KMS-11 (cell line): ENCODE measurements at regions not wholly inside any gene's neighbourhood (a gene's known extent, or its start where the extent isn't known, plus 50 kb on each side); places are given as distances from the start of the nearest gene placed in this dataset.

ENCODE experiments used
- H2AFZ ChIP-seq: fragments of 200-600 bp; sonication (generic); 2 replicates; pipeline ENCODE4 v1.6.1; 2016; ENCODE audit warnings: antibody characterized with exemption, mixed run types, low read depth
- H3K27ac ChIP-seq: fragments of 200-600 bp; sonication (generic); 2 replicates; pipeline ENCODE4 v1.6.1; 2016; ENCODE audit warnings: mild to moderate bottlenecking, mixed run types
- H3K27me3 ChIP-seq: fragments of 200-600 bp; sonication (generic); 2 replicates; pipeline ENCODE4 v1.6.1; 2017; ENCODE audit warnings: mild to moderate bottlenecking, low read depth, mixed run types, moderate library complexity; ENCODE audit not compliant: insufficient read depth
- H3K36me3 ChIP-seq: fragments of 200-600 bp; sonication (generic); 2 replicates; pipeline ENCODE4 v1.6.1; 2017; ENCODE audit warnings: mild to moderate bottlenecking, mixed run types; ENCODE audit not compliant: insufficient read depth
- H3K4me1 ChIP-seq: fragments of 200-600 bp; sonication (generic); 2 replicates; pipeline ENCODE4 v1.6.1; 2016; ENCODE audit warnings: mild to moderate bottlenecking, low read depth, mixed run types; ENCODE audit not compliant: poor library complexity, severe bottlenecking
- H3K4me2 ChIP-seq: fragments of 200-600 bp; sonication (generic); 2 replicates; pipeline ENCODE4 v1.7.0; 2016; ENCODE audit warnings: mild to moderate bottlenecking, mixed run types
- H3K4me3 ChIP-seq: fragments of 200-600 bp; sonication (generic); IDR thresholded peaks from 2 replicates; pipeline ENCODE4 v1.6.1; 2017; ENCODE audit warnings: low read depth, low read length, mixed read lengths; ENCODE audit not compliant: insufficient read depth
- H3K79me2 ChIP-seq: fragments of 200-600 bp; sonication (generic); 2 replicates; pipeline ENCODE4 v1.6.1; 2016; ENCODE audit warnings: low read depth, mixed run types; ENCODE audit not compliant: insufficient read depth
- H3K9ac ChIP-seq: fragments of 200-600 bp; sonication (generic); 2 replicates; pipeline ENCODE4 v1.6.1; 2016; ENCODE audit warnings: mild to moderate bottlenecking, mixed run types
- H4K20me1 ChIP-seq: fragments of 200-600 bp; sonication (generic); 2 replicates; pipeline ENCODE4 v1.6.1; 2016; ENCODE audit warnings: mild to moderate bottlenecking, mixed run types; ENCODE audit not compliant: insufficient read depth
- TF ChIP-seq, protein P1 (sequence below): fragments of 200-600 bp; sonication (generic); conservative IDR thresholded peaks from 2 replicates; pipeline ENCODE4 v1.6.1; 2017; ENCODE audit warnings: low read depth, mild to moderate bottlenecking, antibody characterized with exemption, low read length, moderate library complexity, mixed read lengths

DNA sequence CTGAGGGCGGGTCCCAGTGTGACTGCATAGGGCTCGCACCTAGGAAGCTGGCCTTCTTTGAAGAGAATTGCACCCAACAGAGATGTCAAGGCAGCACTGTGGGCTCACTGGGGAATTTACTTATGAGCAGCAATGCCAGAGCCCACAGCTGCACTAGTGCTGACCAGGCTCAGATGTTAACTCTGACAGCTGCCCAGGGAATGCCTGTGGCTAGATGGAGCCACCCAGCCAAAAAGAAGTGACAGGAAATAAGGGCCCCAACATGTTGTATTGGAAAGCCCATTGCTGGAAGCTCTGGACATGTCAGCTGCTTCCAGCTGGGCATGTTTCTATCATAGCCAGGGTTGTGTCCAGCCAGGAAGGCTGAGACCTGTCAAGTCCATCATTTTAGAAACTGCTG is 90.9 kb upstream of the ZNF280D start:
- TF ChIP-seq, protein P1, sequence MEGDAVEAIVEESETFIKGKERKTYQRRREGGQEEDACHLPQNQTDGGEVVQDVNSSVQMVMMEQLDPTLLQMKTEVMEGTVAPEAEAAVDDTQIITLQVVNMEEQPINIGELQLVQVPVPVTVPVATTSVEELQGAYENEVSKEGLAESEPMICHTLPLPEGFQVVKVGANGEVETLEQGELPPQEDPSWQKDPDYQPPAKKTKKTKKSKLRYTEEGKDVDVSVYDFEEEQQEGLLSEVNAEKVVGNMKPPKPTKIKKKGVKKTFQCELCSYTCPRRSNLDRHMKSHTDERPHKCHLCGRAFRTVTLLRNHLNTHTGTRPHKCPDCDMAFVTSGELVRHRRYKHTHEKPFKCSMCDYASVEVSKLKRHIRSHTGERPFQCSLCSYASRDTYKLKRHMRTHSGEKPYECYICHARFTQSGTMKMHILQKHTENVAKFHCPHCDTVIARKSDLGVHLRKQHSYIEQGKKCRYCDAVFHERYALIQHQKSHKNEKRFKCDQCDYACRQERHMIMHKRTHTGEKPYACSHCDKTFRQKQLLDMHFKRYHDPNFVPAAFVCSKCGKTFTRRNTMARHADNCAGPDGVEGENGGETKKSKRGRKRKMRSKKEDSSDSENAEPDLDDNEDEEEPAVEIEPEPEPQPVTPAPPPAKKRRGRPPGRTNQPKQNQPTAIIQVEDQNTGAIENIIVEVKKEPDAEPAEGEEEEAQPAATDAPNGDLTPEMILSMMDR, result no peak
- Histone ChIP-seq H3K4me3 (no peak overlapping the region), H2AFZ (no peak overlapping the region), H4K20me1 (no peaks in the 10 kb centered on the region), H3K4me2 (no peak overlapping the region), H3K79me2 (no peaks in the 10 kb centered on the region), H3K27ac (no peak overlapping the region), H3K9ac (no peak overlapping the region), H3K4me1 (no peaks in the 10 kb centered on the region), H3K27me3 (no peaks in the 10 kb centered on the region), H3K36me3 (no peaks in the 10 kb centered on the region)

DNA sequence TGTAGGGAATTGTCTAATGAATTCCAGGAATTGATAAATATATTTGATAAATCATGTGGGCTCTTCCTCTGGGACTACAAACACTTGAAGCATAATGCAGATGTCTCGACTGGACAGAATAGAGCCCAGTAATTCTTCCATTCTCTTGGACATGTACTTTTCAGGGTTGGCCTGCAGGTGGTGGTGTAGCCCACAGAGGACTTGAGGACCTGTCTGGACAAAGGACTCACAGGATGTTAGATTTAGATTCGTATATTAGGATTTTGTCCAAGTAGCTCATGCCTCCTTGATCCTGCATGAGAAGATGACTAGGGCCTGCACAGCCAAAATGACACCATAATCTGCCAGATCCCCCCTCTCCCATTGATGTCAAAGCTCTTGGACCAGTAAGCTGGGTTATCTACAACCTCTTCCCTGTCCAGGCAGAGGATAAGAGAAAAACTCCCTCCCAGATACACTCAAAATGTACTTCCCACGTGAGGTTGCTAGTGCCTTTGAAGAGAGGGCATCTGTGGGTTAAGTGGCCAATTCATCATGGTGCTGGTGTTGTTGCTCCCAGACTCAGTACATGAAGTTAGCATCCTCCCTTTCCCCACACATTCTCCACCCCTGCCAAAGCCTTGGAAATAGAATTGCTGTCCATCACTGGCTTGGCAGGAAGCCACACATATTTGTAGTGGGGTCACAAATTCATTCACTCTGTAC is 88.6 kb upstream of the ZNF280D start:
- H3K79me2 ChIP-seq, result no peaks in the 10 kb centered on the region
- H2AFZ ChIP-seq, result no peak overlapping the region
- H4K20me1 ChIP-seq, result no peaks in the 10 kb centered on the region
- H3K9ac ChIP-seq, result no peak overlapping the region
- H3K27me3 ChIP-seq, result no peaks in the 10 kb centered on the region
- H3K27ac ChIP-seq, result no peak overlapping the region
- H3K4me2 ChIP-seq, result no peak overlapping the region
- no peaks in the 10 kb centered on the region for H3K4me1 ChIP-seq
- TF ChIP-seq, protein P1, result peak; percentile 57
- no peaks in the 10 kb centered on the region for H3K36me3 ChIP-seq
- H3K4me3 ChIP-seq, result no peak overlapping the region

DNA sequence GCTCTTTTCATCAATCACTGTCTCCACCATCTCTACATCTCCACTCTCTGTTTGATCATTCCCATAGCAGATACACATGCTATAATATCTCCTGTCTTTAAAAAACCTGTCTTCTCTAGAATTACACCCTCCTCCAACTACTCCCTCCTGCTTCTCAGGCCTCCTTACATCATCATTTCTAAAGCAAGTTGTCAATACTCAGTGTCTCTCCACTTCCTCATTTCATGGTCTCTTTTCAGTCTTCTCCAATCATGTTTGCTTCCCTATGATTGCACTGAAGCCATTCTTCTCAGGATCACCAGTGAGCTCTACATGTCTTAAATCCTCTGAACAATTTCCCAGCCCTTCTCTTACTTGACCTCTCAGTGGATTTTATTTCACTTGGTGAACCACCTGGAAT is 87.0 kb upstream of the ZNF280D start:
- H2AFZ ChIP-seq, result no peak overlapping the region
- H3K27me3 ChIP-seq, result no peaks in the 10 kb centered on the region
- H3K9ac ChIP-seq, result no peak overlapping the region

DNA sequence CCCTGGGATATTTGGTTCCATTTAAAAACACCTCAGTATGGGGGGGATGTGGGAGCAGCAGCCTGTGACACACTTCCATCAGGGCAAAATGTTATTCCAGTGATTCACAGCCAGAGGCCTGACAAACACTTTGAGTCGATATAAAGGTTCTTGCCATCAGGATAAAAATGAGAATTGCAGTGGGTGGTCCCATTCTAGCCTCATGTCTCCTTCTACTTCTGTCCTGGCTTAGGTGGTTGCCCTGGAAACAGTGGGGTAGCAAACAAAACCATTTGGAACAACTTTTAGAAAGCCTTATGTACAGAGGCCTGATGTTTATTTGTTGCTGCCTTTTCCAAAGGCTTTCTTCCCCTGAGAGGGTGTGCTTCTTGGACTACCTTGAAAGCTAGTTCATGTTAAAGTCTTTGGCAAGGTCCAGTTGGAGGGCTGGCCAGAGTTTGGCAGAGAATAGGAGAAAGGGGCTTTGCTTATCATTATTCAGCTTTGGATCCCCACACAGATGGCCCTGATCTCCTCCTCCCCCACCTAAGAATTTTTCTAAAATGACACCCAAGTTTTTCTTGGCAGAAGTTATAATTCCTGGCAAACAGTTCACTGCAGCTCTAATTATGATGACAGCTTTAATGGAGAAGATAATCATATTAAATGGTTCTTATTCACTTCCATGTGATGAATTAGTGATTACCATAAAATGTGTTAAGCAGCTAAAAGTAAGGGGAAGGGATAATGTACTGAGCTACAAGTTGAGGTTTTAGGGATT is 84.2 kb upstream of the ZNF280D start:
- Histone ChIP-seq H4K20me1 (no peaks in the 10 kb centered on the region), H3K79me2 (no peaks in the 10 kb centered on the region), H3K4me1 (peaks cover 1% of the 10 kb centered on the region), H3K9ac (no peak overlapping the region), H3K4me3 (no peak overlapping the region), H3K36me3 (no peaks in the 10 kb centered on the region), H3K27ac (no peak overlapping the region), H2AFZ (no peak overlapping the region), H3K27me3 (no peaks in the 10 kb centered on the region), H3K4me2 (no peak overlapping the region)
- TF ChIP-seq, protein P1, result no peak

More for the DNA sequence above, 87.0 kb upstream of the ZNF280D start:
- Histone ChIP-seq H3K4me1 (no peaks in the 10 kb centered on the region), H3K36me3 (no peaks in the 10 kb centered on the region), H3K27ac (no peak overlapping the region), H4K20me1 (no peaks in the 10 kb centered on the region), H3K4me2 (no peak overlapping the region), H3K79me2 (no peaks in the 10 kb centered on the region), H3K4me3 (no peak overlapping the region)
- TF ChIP-seq, protein P1, result no peak
